ENCODE measurements at regions not wholly inside any gene's neighbourhood (a gene's known extent, or its start where the extent isn't known, plus 50 kb on each side); places are given as distances from the start of the nearest gene placed in this dataset.

DNA sequence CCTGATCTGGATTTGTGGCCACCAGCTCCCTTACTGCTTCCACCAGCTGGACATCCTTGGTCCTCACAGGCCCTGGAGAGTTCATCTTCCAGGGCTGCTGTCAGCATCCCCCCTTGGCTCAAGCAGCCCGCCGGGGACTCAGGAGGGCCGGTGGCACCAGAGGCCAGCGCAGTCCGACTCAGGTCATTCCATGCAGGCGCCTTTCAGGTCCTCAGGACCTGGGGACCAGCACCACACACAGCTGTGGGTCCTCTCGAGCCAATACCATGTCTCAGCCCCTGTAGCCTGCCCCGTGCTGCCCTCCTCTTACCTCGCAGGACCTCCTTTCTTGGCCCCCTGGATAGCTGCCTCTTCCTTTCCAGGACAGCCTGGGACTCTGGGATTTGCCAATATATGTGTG, 145.5 kb downstream of the BMS1 start:
- TF ChIP-seq, protein P1, sequence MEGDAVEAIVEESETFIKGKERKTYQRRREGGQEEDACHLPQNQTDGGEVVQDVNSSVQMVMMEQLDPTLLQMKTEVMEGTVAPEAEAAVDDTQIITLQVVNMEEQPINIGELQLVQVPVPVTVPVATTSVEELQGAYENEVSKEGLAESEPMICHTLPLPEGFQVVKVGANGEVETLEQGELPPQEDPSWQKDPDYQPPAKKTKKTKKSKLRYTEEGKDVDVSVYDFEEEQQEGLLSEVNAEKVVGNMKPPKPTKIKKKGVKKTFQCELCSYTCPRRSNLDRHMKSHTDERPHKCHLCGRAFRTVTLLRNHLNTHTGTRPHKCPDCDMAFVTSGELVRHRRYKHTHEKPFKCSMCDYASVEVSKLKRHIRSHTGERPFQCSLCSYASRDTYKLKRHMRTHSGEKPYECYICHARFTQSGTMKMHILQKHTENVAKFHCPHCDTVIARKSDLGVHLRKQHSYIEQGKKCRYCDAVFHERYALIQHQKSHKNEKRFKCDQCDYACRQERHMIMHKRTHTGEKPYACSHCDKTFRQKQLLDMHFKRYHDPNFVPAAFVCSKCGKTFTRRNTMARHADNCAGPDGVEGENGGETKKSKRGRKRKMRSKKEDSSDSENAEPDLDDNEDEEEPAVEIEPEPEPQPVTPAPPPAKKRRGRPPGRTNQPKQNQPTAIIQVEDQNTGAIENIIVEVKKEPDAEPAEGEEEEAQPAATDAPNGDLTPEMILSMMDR (conservative IDR thresholded peaks at IDR 0.05): no peak

DNA sequence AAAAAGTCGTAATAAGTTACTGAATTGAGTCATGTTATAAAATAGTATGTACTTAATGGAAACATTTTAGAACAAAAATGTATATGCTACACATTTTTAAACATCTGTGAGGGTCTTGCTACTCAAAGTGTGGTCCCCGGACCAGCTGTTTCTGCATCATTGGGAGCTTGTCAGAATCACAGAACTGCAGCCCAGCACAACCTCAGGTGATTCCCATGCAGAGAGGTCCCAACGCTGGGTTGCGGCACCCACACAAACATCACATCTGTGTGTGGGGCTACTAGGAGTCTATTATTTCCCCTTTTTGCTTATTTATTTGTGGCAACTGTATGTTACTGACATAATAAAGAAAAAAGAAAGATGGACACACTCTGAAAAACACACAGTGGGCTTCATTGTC, 146.6 kb downstream of the BMS1 start:
- TF ChIP-seq, protein P1 (conservative IDR thresholded peaks at IDR 0.05): no peak
- TF ChIP-seq ZFX (IDR thresholded peaks at IDR 0.05): no peak
- no peak overlapping the region for H3K27ac ChIP-seq

More for the DNA sequence above, 145.5 kb downstream of the BMS1 start:
- H3K27ac ChIP-seq: no peak overlapping the region

DNA sequence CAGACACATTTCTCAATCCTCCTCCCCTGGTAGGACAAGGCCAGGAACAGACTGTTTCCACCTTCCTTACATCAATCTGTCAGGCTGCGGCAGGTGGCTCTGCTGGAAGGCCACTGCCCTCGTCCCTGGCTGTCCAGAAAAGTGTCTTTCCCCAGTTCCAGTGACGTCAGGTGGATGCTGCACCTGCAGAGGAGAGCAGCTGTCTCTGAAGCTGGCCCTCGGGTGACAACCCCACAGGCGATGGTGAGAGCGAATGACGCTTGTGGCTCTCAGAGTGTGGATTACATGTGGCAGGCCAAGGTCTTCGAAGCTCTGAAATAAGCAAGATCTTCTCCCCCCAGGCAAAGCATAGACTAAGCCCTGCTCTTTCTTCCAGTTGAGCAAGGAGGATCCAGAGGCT, 146.9 kb upstream of the RET start:
- TF ChIP-seq, protein P1 (conservative IDR thresholded peaks at IDR 0.05): no peak
- no peak for TF ChIP-seq ZFX (IDR thresholded peaks at IDR 0.05)

DNA sequence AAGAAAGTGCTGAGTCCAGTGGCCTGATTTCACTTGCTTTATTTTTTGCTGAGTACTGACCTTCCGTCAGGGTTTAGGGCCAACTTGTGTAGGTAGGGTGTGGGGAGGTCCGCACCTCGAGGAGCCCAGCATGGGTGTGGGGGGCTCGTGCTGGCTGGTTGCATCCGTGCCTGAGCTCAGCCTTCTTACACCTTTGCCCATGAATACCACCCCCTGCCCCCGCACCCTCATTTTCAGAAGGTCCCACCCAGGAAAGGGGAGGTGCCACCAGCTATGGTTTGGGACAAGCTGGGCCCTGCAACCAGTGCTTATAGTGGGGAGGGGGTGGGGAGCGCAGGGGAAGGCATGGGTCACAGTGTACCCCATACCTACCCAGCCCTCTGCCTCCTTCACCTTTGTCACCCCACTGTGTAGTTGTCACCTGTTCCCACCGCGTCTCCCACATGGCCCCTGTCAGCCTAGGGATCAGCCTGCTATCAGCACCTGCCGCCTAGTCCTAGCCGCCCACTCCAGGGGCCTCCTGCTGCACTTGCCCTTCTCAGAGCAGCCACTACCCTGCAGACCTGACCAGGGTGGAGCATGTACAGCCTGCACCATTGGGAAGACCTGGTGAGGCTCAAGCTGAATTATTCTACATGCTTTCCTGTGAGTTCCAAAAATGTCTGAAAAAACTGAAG, 146.2 kb upstream of the RET start:
- TF ChIP-seq, protein P1 (conservative IDR thresholded peaks at IDR 0.05): no peak
- TF ChIP-seq ZFX (IDR thresholded peaks at IDR 0.05): no peak
- H3K27ac ChIP-seq: no peak overlapping the region

More for the DNA sequence above, 146.9 kb upstream of the RET start:
- no peak overlapping the region for H3K27ac ChIP-seq

DNA sequence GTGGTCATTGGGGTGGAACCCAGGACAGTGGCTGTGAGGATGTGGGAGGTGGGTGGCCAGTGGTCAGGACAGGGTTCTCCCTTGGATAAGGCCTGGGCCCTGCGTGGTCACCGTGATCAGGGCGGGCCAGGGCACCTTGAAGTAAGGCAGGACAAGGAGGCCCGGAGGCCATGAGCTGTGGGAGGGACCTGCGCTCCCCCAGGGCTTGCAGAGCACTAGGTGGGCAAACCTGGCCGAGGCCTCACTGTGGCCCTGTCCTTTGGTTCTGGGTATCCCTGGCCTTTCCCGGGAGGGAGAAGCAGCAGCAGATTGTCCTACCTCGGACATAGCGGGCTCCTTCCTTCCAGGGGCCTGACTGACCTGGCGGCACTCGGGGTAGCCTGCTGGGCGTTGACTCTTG, 144.8 kb upstream of the RET start:
- TF ChIP-seq, protein P1 (conservative IDR thresholded peaks at IDR 0.05): no peak
- no peak overlapping the region for H3K27ac ChIP-seq

DNA sequence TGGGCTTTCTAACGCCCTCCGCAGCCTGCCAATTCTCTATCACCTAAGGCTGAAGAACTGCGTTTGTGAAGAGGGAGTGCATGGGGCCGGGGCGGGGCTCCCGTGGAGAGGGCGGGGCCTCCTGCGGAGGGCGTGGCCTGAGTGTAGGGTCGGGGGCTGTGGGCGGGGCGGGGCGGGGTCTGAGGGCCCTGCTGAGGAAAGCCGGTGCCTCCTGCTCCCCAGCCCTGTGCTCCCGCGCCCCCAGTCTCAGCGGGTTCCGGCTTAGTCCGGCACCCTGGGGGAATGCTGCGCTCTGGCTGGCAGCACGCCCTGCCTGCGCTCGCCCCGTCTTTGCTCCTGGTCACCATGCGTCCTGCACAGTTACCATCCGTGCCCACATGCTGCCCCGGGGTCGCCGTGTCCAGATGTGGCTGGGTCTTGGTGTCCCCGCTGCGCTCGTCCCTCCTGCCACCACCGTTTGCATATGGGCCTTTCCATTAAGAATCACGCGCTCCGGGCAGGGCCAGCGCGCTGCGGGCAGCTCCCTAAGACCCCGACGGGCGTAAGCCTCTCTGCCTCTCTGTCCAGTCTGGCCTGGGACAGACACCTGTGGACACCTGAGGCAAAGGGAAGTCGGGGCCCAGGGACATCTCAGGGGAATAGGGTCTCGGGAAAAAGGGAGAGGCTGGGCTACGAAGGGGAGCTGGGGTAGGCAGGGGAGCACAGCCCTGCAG, 144.0 kb upstream of the RET start:
- no peak for TF ChIP-seq ZFX (IDR thresholded peaks at IDR 0.05)
- TF ChIP-seq, protein P1 (conservative IDR thresholded peaks at IDR 0.05): no peak
- H3K27ac ChIP-seq: no peak overlapping the region
